HG03060 (cell line): ENCODE measurements at regions not wholly inside any gene's neighbourhood (a gene's known extent, or its start where the extent isn't known, plus 50 kb on each side); places are given as distances from the start of the nearest gene placed in this dataset.
"Not testable (repeated sequence)": the region's sequence is repeated elsewhere in the genome, so short reads cannot be mapped to it uniquely, and the experiment has no call there.

Experiments used
- ATAC-seq: cut with Tn5 transposase; IDR thresholded peaks from one replicate; pipeline ENCODE4 v1.9.1; 2021; ENCODE audit warnings: low read depth, moderate number of reproducible peaks; ENCODE audit not compliant: unreplicated experiment

DNA sequence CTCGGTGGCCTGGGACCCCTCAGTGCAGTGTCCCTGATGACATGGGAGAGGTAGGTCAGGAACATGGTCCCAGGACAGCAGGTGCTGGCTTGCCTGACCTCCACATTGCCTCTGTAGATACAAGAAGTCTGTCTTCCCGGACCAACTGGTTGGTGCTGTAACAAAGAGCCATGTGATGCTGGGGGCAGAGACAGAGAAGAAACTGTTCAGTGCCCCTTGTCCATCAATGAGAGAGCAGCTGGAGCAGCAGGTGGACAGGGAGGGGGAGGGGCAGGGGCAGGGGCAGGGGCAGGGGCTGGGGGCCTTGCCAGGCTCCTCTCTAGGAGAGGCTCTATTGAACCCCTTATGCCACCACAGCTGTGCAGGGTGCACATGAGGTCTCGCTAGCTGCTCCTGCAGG lies 191.8 kb downstream of the KLRB1 start:
- ATAC-seq: not testable (repeated sequence)

DNA sequence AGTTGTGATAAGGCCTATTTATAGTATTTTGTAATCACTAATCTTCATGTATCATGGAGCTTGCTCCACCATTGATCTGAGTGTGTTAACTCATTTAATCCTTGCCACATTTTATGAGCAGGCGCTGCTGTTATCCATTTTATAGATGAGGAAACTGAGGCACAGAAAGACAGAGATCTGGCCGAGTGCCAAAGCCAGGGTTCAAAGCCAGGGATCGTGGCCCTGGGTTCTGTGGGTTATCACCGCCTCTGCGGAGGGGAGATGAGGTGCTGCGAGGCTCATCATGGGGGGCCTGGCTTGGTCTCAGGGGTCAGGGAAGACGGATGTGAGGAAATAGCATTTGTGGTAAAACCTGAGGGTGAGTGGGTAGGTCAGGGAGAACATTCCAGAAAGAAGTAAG lies 193.9 kb downstream of the KLRB1 start:
- ATAC-seq: not testable (repeated sequence)

DNA sequence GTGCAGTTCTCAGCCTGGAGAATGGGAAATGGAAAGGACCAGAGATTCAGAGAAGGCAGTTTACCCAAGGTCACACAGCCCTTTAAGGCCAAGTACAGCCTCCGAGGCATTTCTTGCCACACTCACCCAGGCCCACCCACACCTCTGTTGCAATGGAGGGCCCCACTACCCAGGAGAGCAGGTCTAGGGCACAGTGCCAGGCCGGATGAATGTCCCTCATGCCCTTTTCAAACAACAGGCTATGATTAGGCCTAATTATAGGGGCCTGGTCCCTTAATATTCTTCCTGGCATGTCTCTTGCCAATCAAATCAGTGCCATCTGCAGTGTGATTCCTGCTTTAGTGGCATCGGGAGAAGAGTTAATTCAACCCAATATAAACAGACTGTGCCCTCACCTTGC lies 195.3 kb downstream of the KLRB1 start:
- not testable (repeated sequence) for ATAC-seq

DNA sequence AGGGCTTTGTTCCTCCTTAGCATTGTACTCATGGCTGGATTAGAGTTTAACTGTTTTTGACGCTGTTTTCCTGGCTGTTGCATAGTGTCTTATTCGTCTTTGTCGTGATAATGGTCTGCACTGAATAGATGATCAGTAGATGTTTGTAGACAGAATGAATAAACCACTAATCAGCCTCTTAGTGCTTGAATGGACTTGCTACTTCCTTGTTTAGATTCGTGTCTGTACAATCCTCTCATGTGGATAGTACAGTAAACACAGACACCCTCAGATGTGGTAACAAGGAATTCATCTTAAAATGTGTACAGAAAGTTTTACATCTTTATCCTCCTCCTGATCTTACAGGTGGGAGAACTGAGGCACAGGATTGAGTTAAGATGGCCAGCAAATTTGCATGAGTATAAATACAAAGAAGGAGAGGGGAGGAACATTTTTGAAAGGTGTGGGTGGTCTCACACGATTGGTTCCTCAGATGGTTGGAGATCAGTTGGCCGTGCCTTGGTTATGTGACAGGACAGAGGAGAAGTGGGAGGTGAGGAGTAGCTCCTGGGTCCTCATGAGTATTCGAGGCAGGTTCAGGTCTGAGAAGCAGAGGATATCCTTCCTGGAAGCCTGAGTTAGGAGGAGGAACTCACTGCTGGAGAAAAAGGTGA lies 196.0 kb downstream of the KLRB1 start:
- not testable (repeated sequence) for ATAC-seq

DNA sequence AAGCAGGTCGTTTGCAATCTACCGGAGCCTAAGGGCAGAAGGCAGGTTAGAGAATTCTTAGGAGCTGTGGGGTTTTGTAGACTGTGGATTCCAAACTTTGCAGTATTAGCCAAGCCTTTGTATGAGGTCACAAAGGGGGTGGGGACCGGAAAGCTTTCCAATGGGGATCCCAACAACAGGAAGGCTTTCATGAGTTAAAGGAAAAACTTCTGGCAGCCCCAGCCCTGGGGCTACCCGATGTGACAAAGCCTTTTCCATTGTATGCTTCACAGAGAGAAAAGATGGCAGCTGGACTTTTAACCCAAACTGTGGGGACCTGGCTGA lies 199.2 kb upstream of the PZP start:
- not testable (repeated sequence) for ATAC-seq

DNA sequence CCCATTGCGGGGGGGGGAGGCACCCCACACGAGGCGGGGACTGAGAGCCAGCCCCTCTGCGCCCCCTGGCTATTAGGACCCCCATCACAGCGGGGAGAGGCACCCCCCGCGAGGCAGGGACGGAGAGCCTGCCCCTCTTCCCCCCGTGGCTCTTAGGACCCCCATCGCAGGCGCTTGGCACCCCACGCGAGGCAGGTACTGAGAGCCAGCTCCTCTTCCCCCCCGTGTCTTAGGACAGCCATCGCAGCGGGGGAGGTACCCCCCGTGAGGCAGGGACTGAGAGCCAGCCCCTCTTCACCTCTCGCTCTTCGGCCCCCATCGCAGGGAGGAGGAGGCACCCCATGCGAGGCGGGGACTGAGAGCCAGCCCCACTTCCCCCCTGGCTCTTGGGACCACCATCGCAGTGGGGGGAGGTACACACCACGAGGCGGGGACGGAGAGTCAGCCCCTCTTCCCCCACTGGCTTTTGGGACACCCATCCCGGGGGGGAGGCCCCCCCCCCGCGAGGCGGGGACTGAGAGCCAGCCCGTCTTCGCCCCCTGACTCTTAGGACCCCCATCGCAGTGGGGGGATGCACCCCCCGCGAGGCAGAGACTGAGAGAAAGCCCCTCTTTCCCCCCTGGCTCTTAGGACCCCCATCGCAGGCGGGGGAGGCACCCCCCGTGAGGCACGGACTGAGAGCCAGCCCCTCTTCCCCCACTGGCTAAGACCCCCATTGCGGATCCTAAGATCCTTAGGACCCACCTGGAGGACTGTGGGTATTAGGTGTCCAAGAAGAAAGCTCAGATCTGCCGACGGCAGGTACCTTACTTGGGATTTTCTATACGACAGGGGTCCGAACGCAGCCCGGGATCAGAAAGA lies 198.6 kb upstream of the PZP start:
- no peak for ATAC-seq

DNA sequence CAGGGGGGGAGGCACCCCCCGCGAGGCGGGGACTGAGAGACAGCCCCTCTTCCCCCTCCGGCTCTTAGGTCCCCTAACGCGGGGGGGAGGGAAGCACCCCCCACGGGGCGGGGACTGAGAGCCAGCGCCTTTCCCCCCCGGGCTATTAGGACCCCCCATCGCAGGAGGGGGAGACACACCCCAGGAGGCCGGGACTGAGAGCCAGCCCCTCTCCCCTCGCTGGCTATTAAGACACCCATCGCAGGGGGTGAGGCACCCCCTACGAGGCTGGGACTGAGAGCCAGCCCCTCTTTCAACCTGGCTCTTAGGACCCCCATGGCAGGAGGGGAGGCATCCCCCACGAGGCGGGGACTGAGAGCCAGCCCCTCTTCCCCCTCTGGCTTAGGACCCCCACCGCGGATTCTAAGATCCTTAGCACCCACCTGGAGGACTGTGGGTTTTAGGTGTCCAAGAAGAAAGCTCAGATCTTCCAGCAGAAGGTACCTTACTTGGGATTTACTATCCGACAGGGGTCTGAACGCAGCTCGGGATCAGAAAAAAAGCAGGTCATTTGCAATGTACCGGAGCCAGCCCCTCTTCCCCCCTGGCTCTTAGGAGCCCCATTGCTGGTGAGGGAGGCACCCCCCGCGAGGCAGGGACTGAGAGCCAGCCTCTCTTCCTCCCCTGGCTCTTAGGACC lies 197.8 kb upstream of the PZP start:
- no peak for ATAC-seq

DNA sequence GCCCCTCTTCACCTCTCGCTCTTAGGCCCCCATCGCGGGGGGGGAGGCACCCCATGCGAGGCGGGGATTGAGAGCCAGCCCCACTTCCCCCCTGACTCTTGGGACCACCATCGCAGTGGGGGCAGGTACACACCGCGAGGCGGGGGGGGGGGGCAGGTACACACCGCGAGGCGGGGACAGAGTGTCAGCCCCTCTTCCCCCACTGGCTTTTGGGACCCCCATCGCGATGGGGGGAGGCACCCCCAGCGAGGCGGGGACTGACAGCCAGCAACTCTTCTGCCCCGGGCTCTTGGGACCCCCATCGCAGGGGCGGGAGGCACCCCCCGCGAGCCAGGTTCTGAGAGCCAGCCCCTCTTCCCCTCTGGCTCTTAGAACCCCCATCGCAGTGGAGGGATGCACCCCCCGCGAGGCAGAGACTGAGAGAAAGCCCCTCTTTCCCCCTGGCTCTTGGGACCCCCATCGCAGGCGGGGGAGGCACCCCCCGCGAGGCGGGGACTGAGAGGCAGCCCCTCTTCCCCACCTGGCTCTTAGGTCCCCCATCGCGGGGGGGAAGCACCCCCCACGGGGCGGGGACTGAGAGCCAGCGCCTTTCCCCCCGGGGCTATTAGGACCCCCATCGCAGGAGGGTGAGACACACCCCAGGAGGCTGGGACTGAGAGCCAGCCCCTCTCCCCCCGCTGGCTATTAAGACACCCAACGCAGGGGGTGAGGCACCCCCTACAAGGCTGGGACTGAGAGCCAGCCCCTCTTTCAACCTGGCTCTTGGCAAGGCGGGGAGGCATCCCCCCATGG lies 196.5 kb upstream of the PZP start:
- ATAC-seq: no peak

DNA sequence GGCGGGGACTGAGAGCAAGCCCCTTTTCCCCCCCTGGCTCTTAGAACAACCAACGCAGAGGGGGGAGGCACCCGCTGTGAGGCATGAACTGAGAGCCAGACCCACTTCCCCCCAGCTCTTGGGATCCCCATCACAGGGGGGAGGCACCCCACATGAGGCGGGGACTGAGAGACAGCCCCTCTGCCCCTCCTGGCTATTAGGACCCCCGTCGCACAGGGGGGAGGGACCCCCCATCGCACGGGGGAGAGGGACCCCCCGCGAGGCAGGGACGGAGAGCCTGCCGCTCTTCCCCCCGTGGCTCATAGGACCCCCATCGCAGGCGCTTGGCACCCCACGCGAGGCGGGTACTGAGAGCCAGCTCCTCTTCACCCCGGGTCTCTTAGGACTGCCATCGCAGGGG lies 195.8 kb upstream of the PZP start:
- no peak for ATAC-seq

DNA sequence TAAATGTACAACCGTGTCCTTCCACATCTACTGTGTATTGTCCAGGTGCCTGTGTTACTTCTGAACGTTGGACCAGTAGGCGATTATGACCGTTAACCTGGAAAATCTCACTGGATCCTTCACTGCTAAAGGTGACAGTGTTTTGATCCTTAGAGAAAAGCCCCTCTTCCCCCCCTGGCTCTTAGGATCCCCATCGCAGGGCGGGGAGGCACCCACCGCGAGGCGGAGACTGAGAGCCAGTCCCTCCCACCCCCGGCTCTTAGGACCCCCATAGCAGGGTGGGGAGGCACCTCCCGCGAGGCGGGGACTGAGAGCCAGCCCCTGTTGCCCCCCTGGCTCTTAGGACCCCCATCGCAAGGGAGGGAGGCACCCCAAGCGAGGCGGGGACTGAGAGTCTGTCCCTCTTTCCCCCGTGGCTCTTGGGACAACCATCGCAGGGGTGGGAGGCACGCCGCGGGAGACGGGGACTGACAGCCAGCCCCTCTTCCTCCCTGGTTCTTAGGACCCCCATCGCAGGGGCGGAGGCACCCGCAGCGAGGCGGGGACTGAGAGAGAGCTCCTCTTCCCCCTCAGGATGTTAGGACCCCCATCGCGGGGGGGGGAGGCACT lies 194.3 kb upstream of the PZP start:
- not testable (repeated sequence) for ATAC-seq

DNA sequence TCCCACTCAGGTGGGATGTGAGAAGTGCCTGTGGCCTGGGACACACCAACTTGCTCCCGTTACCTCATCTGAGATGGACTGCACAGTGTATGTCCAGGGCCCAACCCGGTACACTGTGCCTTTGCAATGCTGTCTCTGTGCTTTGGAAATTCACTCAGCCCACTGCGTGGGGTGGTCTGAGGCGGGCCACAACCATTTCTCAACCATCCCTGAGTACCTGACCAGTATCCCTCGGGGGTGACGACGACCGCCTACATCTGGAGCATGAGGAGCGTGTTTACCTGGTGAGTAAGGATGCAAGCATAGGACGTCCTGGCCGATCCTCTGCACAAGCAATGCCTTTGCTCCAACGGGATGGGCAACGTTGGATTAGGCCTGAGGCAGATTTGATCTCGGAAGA lies 188.2 kb upstream of the PZP start:
- not testable (repeated sequence) for ATAC-seq

DNA sequence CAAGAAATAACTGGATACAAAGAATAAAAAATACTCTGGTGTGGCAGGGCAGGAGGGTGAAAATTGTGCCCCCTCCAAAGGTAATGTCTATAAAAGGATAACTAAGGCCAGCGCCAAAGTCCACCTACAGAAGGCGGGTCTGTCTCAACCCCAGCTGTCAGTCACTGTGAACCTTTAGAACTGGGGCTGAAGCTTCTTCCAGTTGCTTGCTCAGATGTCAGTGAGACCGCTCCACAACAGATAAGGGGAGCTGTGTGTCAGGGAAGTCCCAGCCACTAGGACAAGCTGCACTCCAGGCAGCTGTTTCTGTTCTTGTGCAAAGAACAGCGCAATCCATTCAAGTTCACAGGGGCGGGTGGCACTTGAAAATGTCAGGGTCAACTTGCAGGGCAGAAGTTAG lies 187.0 kb upstream of the PZP start:
- not testable (repeated sequence) for ATAC-seq

DNA sequence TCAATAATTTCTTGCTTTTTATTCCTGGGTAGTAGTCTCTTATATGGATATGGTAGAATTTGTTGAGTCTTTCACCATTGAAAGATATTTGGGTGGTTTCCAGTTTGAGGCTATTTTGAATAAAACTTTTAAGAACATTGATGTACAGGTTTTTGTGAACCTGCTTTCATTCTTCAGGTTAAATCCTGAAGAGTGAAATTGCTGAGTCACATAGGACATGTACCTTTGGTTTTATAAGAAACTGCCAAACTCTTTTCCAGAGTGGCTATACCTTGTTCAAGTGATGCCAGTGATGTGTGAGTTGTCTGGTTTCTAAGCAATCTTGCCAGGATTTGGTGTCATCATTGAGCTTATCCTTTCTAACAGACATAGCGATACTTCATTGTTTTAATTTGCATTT lies 184.6 kb upstream of the PZP start:
- no peak for ATAC-seq

DNA sequence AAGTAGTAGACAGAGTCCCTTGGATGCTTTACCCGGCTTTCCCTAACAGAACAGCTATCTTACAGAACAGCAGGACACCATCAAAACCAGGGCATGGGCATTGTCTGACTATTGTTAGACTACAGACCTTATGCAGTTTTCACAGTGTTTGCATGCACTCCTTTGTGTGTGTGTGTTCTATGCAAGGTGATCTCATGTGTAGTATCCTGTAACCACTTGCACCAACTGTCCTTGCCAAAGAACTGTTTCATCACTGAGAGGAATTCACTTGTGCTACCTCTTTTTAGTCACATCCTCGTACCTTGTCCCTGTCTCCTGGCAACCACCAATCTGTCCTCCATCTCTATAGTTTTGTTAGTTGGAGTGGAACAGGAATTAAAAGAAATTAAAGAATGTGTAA lies 183.6 kb upstream of the PZP start:
- no peak for ATAC-seq

DNA sequence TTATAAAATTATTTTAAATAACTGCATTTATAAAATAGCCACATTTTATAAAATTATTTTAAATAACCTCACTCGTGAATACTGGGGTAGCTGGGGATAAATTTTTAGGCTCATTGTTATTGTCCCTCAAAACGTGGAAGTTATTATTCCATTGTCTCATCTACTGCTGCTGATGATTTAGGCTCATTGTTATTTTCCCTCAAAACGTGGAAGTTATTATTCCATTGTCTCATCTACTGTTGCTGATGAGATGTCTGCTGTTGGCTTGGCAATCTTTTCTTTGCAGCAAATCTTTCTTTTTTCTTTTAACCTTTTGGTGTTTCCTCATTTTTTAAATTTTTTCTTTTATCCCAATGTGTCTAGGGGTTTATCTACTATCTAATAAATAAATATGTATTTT lies 182.6 kb upstream of the PZP start:
- no peak for ATAC-seq

DNA sequence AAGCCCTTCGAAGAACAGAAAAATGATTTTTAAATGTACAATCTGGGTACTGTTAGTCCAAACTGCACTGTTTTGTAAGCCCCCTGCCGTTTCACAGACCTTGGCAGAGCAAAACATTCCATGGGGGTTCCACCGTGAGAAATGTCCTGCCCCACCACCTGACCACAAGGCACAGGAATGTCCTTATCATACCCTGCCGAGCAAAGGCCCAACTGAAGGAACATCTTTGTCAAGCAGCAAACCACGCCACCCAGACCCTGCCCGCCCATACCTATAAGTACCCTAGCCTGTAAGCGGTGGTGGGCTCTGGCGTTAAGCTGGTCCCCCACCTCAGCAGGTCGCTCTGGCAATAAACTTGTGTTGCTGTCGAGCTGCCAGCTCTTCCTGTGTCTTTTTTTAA lies 181.6 kb upstream of the PZP start:
- no peak for ATAC-seq

DNA sequence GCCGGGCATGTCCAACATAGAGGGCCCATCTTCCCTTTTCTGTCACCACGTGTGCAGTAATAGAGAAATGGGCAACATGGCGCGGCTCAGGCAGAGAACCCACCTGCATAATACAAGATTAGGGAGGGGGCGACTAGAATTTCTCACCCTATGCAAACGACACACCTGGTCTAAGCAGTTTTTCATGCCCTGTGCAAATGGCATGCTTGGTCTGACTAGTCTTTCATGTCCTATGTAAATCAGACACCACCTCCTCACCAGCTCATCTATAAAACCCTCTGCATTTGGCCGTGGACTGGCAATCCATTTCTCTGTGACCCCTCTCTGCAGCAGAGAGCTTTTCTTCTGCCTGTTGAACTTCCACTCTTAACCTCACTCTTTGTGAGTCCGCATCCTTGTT lies 180.2 kb upstream of the PZP start:
- ATAC-seq: no peak

DNA sequence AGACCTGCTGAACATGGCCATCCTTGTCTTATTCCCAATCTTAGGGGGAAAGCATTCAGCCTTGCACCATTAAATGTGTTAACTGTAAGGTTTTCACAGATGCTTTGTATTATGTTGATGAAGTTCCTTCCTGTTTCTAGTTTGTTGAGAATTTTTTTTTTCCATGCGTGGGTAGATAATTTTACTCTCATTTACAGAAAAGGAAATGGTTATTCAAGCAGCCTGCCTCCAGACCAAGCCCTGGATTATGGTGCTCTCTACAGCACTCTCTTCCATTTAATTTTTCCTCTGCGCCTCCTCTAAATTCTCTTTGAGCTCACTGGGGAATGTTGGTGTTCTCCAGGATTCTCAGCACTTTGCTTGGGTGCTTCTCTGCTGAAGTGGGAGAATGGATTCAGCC lies 179.3 kb upstream of the PZP start:
- ATAC-seq: no peak

DNA sequence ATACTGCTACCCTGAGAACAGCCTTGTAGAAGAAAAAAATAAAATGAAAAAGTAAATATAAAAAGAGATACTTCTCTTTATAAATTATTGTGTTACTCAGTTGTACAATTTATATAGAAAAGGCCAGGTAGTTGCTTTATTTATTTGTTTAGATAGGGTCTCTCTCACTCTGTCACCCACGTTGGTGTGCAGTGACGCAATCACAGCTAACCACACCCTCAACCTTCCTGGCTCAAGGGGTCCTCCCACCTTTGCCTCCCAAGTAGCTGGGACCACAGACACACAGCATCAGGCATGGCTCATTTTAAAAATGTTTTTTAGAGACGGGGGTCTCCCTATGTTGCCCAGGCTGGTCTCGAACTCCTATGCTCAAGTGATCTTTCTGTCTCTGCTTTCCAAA lies 175.4 kb upstream of the PZP start:
- ATAC-seq: no peak

DNA sequence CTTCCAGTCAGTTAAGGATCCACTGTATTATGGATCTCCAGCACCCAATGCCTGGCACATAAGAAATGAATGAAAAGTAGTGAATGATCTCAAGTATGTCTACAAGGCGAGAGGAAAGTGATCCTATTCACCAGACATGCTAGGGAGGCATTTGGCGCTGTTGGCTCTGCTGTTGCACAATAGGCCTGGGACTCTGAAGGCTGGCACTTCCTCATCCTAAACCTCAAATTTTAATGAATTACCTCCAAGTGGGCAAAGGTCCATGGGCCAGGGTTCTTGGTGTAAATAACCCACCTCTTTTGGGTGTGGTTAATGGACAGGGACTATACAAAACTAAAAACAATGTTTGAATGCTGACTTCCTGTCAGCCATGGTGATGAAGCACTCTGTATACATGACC lies 173.4 kb upstream of the PZP start:
- no peak for ATAC-seq

DNA sequence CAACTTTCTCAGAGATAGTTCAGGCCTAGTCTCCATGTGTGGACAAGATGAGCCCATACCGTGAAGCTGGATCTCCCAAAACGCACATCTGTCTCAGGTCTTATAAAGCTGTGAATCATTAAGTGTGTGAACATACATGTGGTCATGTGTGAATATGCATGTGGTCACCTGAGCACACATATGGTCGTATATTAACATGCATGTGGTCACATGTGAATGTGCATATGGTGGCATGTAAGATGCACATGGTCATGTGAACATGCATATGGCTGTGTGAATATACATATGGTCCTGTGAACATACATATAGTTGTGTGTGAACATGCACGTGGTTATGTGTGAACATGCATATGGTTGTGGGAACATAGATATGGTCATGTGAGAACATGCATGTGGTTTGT lies 172.5 kb upstream of the PZP start:
- ATAC-seq: no peak
